ENCODE measurements at regions not wholly inside any gene's neighbourhood (a gene's known extent, or its start where the extent isn't known, plus 50 kb on each side); places are given as distances from the start of the nearest gene placed in this dataset.

- no peak for DNase-seq
Measured at GRCh38 chr7:11895337-11895736, 63.3 kb upstream of the THSD7A start.

- DNase-seq, result no peak
Measured at GRCh38 chr7:11896663-11897062, 64.7 kb upstream of the THSD7A start.

- DNase-seq, result no peak
Measured at GRCh38 chr7:11899247-11899646, 67.2 kb upstream of the THSD7A start.

GRCh38 chr7:11910253-11910652, 78.3 kb upstream of the THSD7A start:
- DNase-seq, result no peak

- no peak for DNase-seq
Measured at GRCh38 chr7:11911900-11912299, 79.9 kb upstream of the THSD7A start.

- DNase-seq, result no peak
Measured at GRCh38 chr7:11914645-11915044, 82.6 kb upstream of the THSD7A start.

- no peak for DNase-seq
Measured at GRCh38 chr7:11923376-11923930, 91.5 kb upstream of the THSD7A start.

- DNase-seq, result no peak
Measured at GRCh38 chr7:11931307-11931706, 99.3 kb upstream of the THSD7A start.

- DNase-seq, result no peak
Measured at GRCh38 chr7:11934796-11935195, 102.8 kb upstream of the THSD7A start.

- no peak for DNase-seq
Measured at GRCh38 chr7:11935905-11936304, 103.9 kb upstream of the THSD7A start.

- no peak for DNase-seq
Measured at GRCh38 chr7:11946794-11947193, 114.8 kb upstream of the THSD7A start.

GRCh38 chr7:11950281-11950680, 118.3 kb upstream of the THSD7A start:
- DNase-seq, result no peak

- no peak for DNase-seq
Measured at GRCh38 chr7:11950942-11951341, 118.9 kb upstream of the THSD7A start.

- no peak for DNase-seq
Measured at GRCh38 chr7:11951909-11952308, 119.9 kb upstream of the THSD7A start.

- DNase-seq, result no peak
Measured at GRCh38 chr7:11952972-11953371, 121.0 kb upstream of the THSD7A start.

- DNase-seq, result no peak
Measured at GRCh38 chr7:11956991-11957390, 125.0 kb upstream of the THSD7A start.

- no peak for DNase-seq
Measured at GRCh38 chr7:11957956-11958355, 126.0 kb upstream of the THSD7A start.

GRCh38 chr7:11959121-11959520, 127.1 kb upstream of the THSD7A start:
- no peak for DNase-seq

- no peak for DNase-seq
Measured at GRCh38 chr7:11960621-11961020, 128.6 kb upstream of the THSD7A start.

- no peak for DNase-seq
Measured at GRCh38 chr7:11969643-11970042, 137.6 kb upstream of the THSD7A start.

GRCh38 chr7:11970132-11970531, 138.1 kb upstream of the THSD7A start:
- DNase-seq, result no peak

- DNase-seq, result no peak
Measured at GRCh38 chr7:11985376-11985775, 153.4 kb upstream of the THSD7A start.

- DNase-seq, result no peak
Measured at GRCh38 chr7:11985971-11986370, 154.0 kb upstream of the THSD7A start.

GRCh38 chr7:11988186-11988585, 156.2 kb upstream of the THSD7A start:
- no peak for DNase-seq

- DNase-seq, result no peak
Measured at GRCh38 chr7:12002428-12002827, 170.4 kb upstream of the THSD7A start.

GRCh38 chr7:12004581-12004980, 172.6 kb upstream of the THSD7A start:
- DNase-seq, result no peak
